ENCODE measurements at regions not wholly inside any gene's neighbourhood (a gene's known extent, or its start where the extent isn't known, plus 50 kb on each side); places are given as distances from the start of the nearest gene placed in this dataset.

GRCh38 chr3:30974071-30974470 lies 79.6 kb upstream of the GADL1 start:
- no peak for TF ChIP-seq CTCF (IDR thresholded peaks at IDR 0.05 in 2 of 3, conservative IDR thresholded peaks at IDR 0.05 in 1 of 3; ENCODE audit: borderline replicate concordance in 1 of 3, insufficient read depth in 1 of 3, low read depth in 2 of 3, low read length in 2 of 3)
- TF ChIP-seq EGR1 (IDR thresholded peaks at IDR 0.05; ENCODE audit: low read depth): no peak
- TF ChIP-seq MAX (IDR thresholded peaks at IDR 0.05): no peak
- no peak for TF ChIP-seq SP1 (IDR thresholded peaks at IDR 0.05; ENCODE audit: low read depth)
- no peak for TF ChIP-seq POLR2A (IDR thresholded peaks at IDR 0.05; ENCODE audit: borderline replicate concordance, extremely low read depth, insufficient read depth, insufficient read length)
- TF ChIP-seq CEBPB (IDR thresholded peaks at IDR 0.05; ENCODE audit: low read depth): no peak
- TF ChIP-seq REST (IDR thresholded peaks at IDR 0.05; ENCODE audit: low read depth): no peak
- TF ChIP-seq POLR2AphosphoS5 (IDR thresholded peaks at IDR 0.05; ENCODE audit: low read depth, low read length): no peak
- TF ChIP-seq SRF (IDR thresholded peaks at IDR 0.05; ENCODE audit: low read depth): no peak
- no peak for TF ChIP-seq RAD21 (IDR thresholded peaks at IDR 0.05; ENCODE audit: low read depth)
- TF ChIP-seq YY1 (IDR thresholded peaks at IDR 0.05; ENCODE audit: extremely low read depth, insufficient replicate concordance, low read depth, low read length): no peak
- TF ChIP-seq ZNF274 (IDR thresholded peaks at IDR 0.05; ENCODE audit: low read depth, low read length): no peak
- no peak for TF ChIP-seq SIN3A (IDR thresholded peaks at IDR 0.05; ENCODE audit: low read depth)
- no peak for TF ChIP-seq ATF3 (IDR thresholded peaks at IDR 0.05)

Data from HCT116 (cell line).